Testis (tissue), 2 donors: ENCODE measurements at regions not wholly inside any gene's neighbourhood (a gene's known extent, or its start where the extent isn't known, plus 50 kb on each side); places are given as distances from the start of the nearest gene placed in this dataset.

ENCODE experiments used
- DNase-seq: peaks from one replicate; pipeline ENCODE4 v3.0.0-alpha.2; 2019
- H3K27ac ChIP-seq, 2 donors: fragments of 200-600 bp; sonication (generic); one replicate each; pipeline ENCODE4 v1.5.1; 2019
- H3K27me3 ChIP-seq: fragments of 200-600 bp; sonication (generic); one replicate; pipeline ENCODE4 v1.5.1; 2019
- H3K36me3 ChIP-seq: fragments of 200-600 bp; sonication (generic); one replicate; pipeline ENCODE4 v1.5.1; 2017; ENCODE audit warnings: low read depth; ENCODE audit errors: missing control alignments
- H3K4me1 ChIP-seq: fragments of 200-600 bp; sonication (generic); one replicate; pipeline ENCODE4 v1.5.1; 2019
- H3K4me3 ChIP-seq, 2 donors: fragments of 200-600 bp; sonication (generic); one replicate each; pipeline ENCODE4 v1.5.1; 2017 to 2019
- H3K9me3 ChIP-seq: fragments of 200-600 bp; sonication (generic); one replicate; pipeline ENCODE4 v1.5.1; 2017
- CTCF ChIP-seq, 3 experiments: fragments of 450-650 bp in 2 of 3; fragments of 200-600 bp in 1 of 3; sonication (generic) in 1 of 3; IDR thresholded peaks; one replicate each; pipeline ENCODE4 v1.5.1; 2016 to 2019; ENCODE audit warnings: antibody characterized with exemption in 3 of 3, mild to moderate bottlenecking in 2 of 3, moderate library complexity in 1 of 3
- POLR2A ChIP-seq: fragments of 450-650 bp; IDR thresholded peaks from one replicate; pipeline ENCODE4 v1.6.1; 2017; ENCODE audit warnings: antibody characterized with exemption, mild to moderate bottlenecking, moderate library complexity
- WGBS, 2 donors: methylation state at CpG; one replicate each; pipeline ENCODE4 v1.1.5; 2018; 5-methylcytosine and 5-hydroxymethylcytosine counted together
- intact Hi-C: fragments of 100-400 bp; cut with DNase I; formaldehyde crosslinking; loops from one replicate; pipeline ENCODE4 v1.15.1; 2023; ENCODE audit warnings: low total_unique reads

DNA sequence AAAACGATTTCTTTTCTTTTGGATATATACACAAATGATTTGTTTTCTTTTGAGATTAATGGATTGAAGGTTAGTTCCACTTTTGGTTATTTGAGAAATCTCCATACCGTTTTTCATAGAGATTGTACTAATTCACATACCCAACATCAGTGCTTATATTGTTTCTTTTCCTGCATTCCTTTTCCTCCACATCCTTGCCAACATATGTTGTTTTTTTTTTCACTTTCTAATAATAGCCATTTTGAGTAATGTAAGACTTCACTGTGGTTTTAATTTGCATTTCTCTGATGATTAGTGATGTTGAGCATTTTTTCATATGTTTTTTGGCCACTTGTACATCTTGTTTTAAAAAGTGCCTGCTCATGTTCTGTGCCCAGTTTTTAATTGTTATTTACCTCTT lies 846.4 kb upstream of the EYS start:
- intact Hi-C loops: no loop called here
- H3K27ac ChIP-seq: no peak overlapping the region
- 62 to 63% methylated on average over 2 of the region's 2 CpGs for WGBS, 2 donors
- no peaks in the 10 kb centered on the region for H3K4me1 ChIP-seq
- no peak for DNase-seq
- no peak overlapping the region for H3K4me3 ChIP-seq
- no peaks in the 10 kb centered on the region for H3K27me3 ChIP-seq
- TF ChIP-seq POLR2A (no peak), CTCF (IDR thresholded peaks at IDR 0.05) (no peak)
- no peaks in the 10 kb centered on the region for H3K36me3 ChIP-seq
- H3K9me3 ChIP-seq: no peaks in the 10 kb centered on the region

DNA sequence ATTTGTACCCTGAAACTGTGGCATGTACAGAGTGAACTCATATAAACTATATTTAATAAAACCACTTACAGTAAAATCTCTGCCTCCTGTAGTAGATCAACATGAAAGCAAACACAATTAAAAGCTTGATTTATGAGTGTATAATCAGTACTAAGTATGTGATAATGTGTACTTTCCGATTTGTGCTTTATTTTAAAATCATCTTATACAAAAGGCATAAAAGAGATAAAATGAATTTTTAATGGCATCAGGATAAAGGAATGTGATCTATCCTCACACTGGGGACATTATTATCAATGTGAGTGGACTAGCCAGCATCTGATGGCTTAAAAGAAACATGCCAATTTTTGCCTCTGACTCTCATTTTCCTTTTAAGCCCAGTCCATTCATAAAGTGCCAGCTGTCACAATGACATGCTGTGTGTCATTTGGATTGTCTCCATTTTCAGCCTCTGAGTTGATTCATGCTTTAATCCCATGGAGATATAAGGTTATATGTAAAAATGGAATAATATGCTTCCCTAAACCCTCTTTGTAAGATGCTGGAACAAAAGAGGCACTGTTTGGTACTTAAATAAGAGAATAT lies 831.6 kb upstream of the EYS start:
- DNase-seq: no peak
- Histone ChIP-seq H3K36me3 (no peaks in the 10 kb centered on the region), H3K9me3 (no peaks in the 10 kb centered on the region), H3K4me1 (no peaks in the 10 kb centered on the region), H3K27me3 (no peaks in the 10 kb centered on the region), H3K27ac (no peak overlapping the region), H3K4me3 (no peak overlapping the region)
- TF ChIP-seq POLR2A: no peak
- no peak for TF ChIP-seq CTCF (IDR thresholded peaks at IDR 0.05)
- 33 to 44% methylated on average over 1 of the region's 1 CpG for WGBS, 2 donors
- intact Hi-C loops: no loop called here

DNA sequence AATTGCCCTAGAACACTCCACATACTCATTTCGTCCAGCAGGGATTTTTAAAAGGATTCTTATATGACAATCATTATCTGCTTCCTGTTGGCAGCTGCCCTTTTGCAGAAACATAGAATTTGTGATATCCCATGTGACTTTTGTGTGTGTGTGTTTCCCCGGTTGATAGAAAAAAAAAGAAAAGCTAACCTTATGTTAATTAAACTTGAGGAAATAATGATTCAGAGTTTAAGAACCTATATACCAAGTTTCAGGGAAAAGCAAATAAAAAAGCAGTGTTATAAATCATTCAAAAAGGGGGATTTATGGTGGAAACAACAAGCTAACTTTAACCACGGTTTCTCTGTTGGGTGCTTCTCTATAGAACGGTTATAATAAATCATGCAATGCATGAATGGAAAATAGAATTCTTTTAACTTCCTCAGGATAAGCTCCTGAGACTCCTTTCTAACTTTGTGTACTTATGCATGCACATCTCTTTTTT lies 826.9 kb upstream of the EYS start:
- TF ChIP-seq POLR2A (no peak), CTCF (IDR thresholded peaks at IDR 0.05) (no peak)
- Histone ChIP-seq H3K9me3 (no peaks in the 10 kb centered on the region), H3K4me3 (no peak overlapping the region), H3K27me3 (no peaks in the 10 kb centered on the region), H3K36me3 (no peaks in the 10 kb centered on the region), H3K4me1 (no peaks in the 10 kb centered on the region), H3K27ac (no peak overlapping the region)
- WGBS, 2 donors: 43 to 49% methylated on average over 4 of the region's 4 CpGs
- intact Hi-C loops: no loop called here
- DNase-seq: no peak

DNA sequence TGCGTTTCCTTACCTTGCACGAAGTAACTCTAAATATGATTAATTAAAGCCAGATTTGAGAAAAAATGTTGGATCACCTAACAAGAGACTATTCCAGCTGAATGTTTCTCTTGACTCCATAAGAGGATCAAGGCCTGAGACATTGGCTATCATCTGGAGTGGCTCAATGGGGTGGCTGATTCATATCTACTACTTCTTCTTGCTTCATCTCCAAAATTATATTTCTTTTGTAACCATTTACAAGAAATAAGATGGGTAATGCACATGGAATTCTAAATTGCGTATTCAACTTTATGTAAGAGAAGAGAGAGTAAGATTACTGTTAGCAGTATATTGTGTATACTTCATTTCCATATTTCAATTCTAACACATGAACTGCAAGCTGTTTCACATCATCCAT lies 819.0 kb upstream of the EYS start:
- DNase-seq: no peak
- no peak for TF ChIP-seq POLR2A
- TF ChIP-seq CTCF (IDR thresholded peaks at IDR 0.05): no peak
- 74 to 78% methylated on average over 3 of the region's 3 CpGs for WGBS, 2 donors

GRCh38 chr6:66522864-66523263 lies 815.8 kb upstream of the EYS start:
- no peaks in the 10 kb centered on the region for H3K36me3 ChIP-seq
- WGBS, 2 donors: 74 to 87% methylated on average over 2 of the region's 2 CpGs
- H3K4me1 ChIP-seq: no peaks in the 10 kb centered on the region
- TF ChIP-seq POLR2A: no peak
- no peak for TF ChIP-seq CTCF (IDR thresholded peaks at IDR 0.05)
- intact Hi-C loops: no loop called here
- no peak overlapping the region for H3K4me3 ChIP-seq
- no peak for DNase-seq
- no peak overlapping the region for H3K27ac ChIP-seq
- no peaks in the 10 kb centered on the region for H3K9me3 ChIP-seq
- H3K27me3 ChIP-seq: no peaks in the 10 kb centered on the region

More for the DNA sequence above, 819.0 kb upstream of the EYS start:
- Histone ChIP-seq H3K9me3 (no peaks in the 10 kb centered on the region), H3K36me3 (no peaks in the 10 kb centered on the region), H3K27ac (no peak overlapping the region), H3K4me3 (no peak overlapping the region), H3K27me3 (no peaks in the 10 kb centered on the region), H3K4me1 (no peaks in the 10 kb centered on the region)
- intact Hi-C loops: no loop called here
